HEK293T (cell line): ENCODE measurements at regions not wholly inside any gene's neighbourhood (a gene's known extent, or its start where the extent isn't known, plus 50 kb on each side); places are given as distances from the start of the nearest gene placed in this dataset.

ENCODE experiments used
- CTCF ChIA-PET: fragments of 350-600 bp; formaldehyde crosslinking; extraction: SDS; loops from one replicate; lab custom pipeline; 2021; ENCODE audit warnings: antibody characterized with exemption, inconsistent platforms; lab: Yijun Ruan, JAX
- POLR2A ChIA-PET: fragments of 350-600 bp; formaldehyde crosslinking; extraction: SDS; loops from one replicate; lab custom pipeline; 2020; ENCODE audit warnings: antibody characterized with exemption, inconsistent platforms; lab: Yijun Ruan, JAX
- DNase-seq: peaks from one replicate; pipeline ENCODE4 v3.0.0; 2012; ENCODE audit warnings: mixed read lengths; ENCODE audit errors: extremely low spot score
- ARNT ChIP-seq: fragments of 450-650 bp; IDR thresholded peaks from 2 replicates; pipeline ENCODE4 v1.6.1; 2017; ENCODE audit warnings: mild to moderate bottlenecking
- BHLHE40 ChIP-seq: fragments of 450-650 bp; IDR thresholded peaks from 2 replicates; pipeline ENCODE4 v1.6.1; 2016; ENCODE audit warnings: mild to moderate bottlenecking, moderate library complexity, borderline replicate concordance
- CTBP1 ChIP-seq: fragments of 450-650 bp; IDR thresholded peaks from 2 replicates; pipeline ENCODE4 v1.6.1; 2016; ENCODE audit warnings: borderline replicate concordance
- ELF4 ChIP-seq: fragments of 450-650 bp; IDR thresholded peaks from 2 replicates; pipeline ENCODE4 v1.6.1; 2017; ENCODE audit warnings: antibody characterized with exemption
- FOXA1 ChIP-seq: fragments of 450-650 bp; IDR thresholded peaks from 2 replicates; pipeline ENCODE4 v1.6.1; 2016; ENCODE audit warnings: mild to moderate bottlenecking
- FOXK2 ChIP-seq: fragments of 450-650 bp; IDR thresholded peaks from 2 replicates; pipeline ENCODE4 v1.6.1; 2016; ENCODE audit warnings: mild to moderate bottlenecking
- FOXM1 ChIP-seq: fragments of 450-650 bp; IDR thresholded peaks from 2 replicates; pipeline ENCODE4 v1.6.1; 2017; ENCODE audit warnings: mild to moderate bottlenecking, borderline replicate concordance
- HDGF ChIP-seq: fragments of 450-650 bp; IDR thresholded peaks from 2 replicates; pipeline ENCODE4 v1.6.1; 2017; ENCODE audit warnings: antibody characterized with exemption, borderline replicate concordance
- L3MBTL2 ChIP-seq: fragments of 450-650 bp; conservative IDR thresholded peaks from 2 replicates; pipeline ENCODE4 v1.6.1; 2016; ENCODE audit warnings: mild to moderate bottlenecking
- LEF1 ChIP-seq: fragments of 450-650 bp; IDR thresholded peaks from 2 replicates; pipeline ENCODE4 v1.6.1; 2017; ENCODE audit warnings: mild to moderate bottlenecking, borderline replicate concordance
- NFRKB ChIP-seq: fragments of 450-650 bp; IDR thresholded peaks from 2 replicates; pipeline ENCODE4 v1.6.1; 2016; ENCODE audit warnings: mild to moderate bottlenecking, moderate library complexity
- SP1 ChIP-seq: fragments of 450-650 bp; IDR thresholded peaks from 2 replicates; pipeline ENCODE4 v1.6.1; 2017
- SUZ12 ChIP-seq: fragments of 450-650 bp; IDR thresholded peaks from 2 replicates; pipeline ENCODE4 v1.6.1; 2016; ENCODE audit warnings: mild to moderate bottlenecking
- TARDBP ChIP-seq: fragments of 450-650 bp; IDR thresholded peaks from 2 replicates; pipeline ENCODE4 v1.6.1; 2016
- ZNF384 ChIP-seq: fragments of 450-650 bp; IDR thresholded peaks from 2 replicates; pipeline ENCODE4 v1.6.1; 2016
- TF ChIP-seq, protein P1 (sequence below): fragments of 450-650 bp; IDR thresholded peaks from 2 replicates; pipeline ENCODE4 v1.6.1; 2016

- TF ChIP-seq FOXK2 (no peak), BHLHE40 (no peak)
- ChIA-PET CTCF (no interaction called here), POLR2A (no interaction called here)
- DNase-seq: no peak
These were observed 129.7 kb upstream of the THBS1 start for GRCh38 chr15:39451121-39451688.

DNA sequence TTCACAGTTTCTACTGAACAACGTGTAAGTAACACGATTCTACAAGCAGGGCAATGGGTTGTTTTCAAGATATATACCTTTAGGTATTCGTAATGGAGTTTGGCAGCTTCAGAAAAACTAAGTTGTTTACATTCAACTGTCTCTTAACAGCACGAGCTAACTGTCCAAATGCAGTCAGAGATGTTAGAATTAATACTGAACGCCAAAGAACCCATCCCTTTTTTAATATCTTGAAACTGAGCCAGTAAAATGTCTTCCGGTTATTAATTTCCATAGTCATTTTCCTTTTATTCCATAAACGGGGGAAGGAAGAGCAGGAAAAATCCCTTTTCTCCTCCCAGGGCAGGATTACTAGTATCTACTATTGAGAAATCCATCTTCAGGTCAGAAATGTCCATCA, 129.0 kb upstream of the THBS1 start:
- POLR2A ChIA-PET: no interaction called here
- no peak for DNase-seq

DNA sequence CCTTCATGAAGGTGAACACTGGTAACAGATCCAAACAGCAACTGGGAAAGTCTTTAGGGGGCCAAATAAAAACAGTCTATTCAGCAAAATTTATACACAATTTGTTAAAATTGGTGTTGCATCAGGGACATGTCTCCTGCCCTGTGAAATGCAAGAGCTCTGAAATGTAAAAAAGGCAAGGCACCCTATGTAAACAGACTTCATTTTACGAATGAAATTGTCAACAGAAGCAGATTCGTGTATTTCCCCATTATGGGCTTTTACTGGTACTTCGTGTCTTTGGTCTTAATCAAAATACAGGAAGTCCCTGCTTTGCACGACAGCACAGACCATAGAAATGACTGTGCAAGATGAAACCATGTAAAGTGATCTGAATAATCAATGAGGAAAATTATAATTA, 127.3 kb upstream of the THBS1 start:
- ChIA-PET POLR2A (no interaction called here), CTCF (no interaction called here)
- no peak for DNase-seq
- TF ChIP-seq FOXM1: no peak
- no peak for TF ChIP-seq ARNT
- no peak for TF ChIP-seq HDGF
- TF ChIP-seq FOXK2: no peak
- no peak for TF ChIP-seq ELF4
- TF ChIP-seq, protein P1, sequence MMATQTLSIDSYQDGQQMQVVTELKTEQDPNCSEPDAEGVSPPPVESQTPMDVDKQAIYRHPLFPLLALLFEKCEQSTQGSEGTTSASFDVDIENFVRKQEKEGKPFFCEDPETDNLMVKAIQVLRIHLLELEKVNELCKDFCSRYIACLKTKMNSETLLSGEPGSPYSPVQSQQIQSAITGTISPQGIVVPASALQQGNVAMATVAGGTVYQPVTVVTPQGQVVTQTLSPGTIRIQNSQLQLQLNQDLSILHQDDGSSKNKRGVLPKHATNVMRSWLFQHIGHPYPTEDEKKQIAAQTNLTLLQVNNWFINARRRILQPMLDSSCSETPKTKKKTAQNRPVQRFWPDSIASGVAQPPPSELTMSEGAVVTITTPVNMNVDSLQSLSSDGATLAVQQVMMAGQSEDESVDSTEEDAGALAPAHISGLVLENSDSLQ: no peak
- no peak for TF ChIP-seq FOXA1
- TF ChIP-seq ZNF384: no peak
- TF ChIP-seq SUZ12: no peak
- TF ChIP-seq BHLHE40: no peak
- no peak for TF ChIP-seq TARDBP
- no peak for TF ChIP-seq LEF1

More for the DNA sequence above, 129.0 kb upstream of the THBS1 start:
- CTCF ChIA-PET: no interaction called here
- TF ChIP-seq NFRKB (no peak), BHLHE40 (no peak), SUZ12 (no peak), FOXM1 (no peak)

GRCh38 chr15:39454189-39454986, 126.5 kb upstream of the THBS1 start:
- ChIA-PET POLR2A (no interaction called here), CTCF (no interaction called here)
- DNase-seq: no peak
- TF ChIP-seq ZNF384 (no peak), FOXA1 (no peak), FOXK2 (no peak), CTBP1 (no peak), ARNT (no peak), FOXM1 (no peak), TARDBP (no peak), SUZ12 (no peak), L3MBTL2 (no peak), HDGF (no peak), NFRKB (no peak)
- TF ChIP-seq, protein P1: no peak

DNA sequence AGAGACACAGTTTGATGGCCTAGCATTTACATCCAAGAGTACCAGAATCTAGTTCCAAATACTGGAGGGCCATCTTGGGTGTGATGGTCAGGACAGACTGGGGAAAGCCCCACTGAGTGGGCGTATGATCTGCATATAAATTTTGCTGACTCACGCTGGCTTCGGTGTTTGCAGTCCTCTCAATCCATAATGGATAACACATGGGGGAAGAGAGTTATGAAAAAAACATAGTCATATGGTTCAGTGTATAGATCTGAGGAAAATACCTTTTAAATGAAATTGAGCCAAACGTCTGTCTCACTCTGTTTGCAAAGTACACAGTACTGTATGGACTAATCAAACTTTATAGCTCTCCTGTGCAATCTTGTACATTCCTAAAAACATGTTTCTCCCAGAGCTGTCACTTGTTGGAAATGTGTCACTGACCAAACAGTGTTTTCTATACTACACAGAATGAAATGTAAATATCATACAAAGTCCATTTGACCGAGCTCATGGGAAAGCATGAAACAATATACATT, 125.3 kb upstream of the THBS1 start:
- no peak for DNase-seq
- CTCF ChIA-PET: no interaction called here
- TF ChIP-seq FOXA1 (no peak), SP1 (no peak), LEF1 (no peak), CTBP1 (no peak)
- TF ChIP-seq, protein P1: no peak
- POLR2A ChIA-PET: no interaction called here

DNA sequence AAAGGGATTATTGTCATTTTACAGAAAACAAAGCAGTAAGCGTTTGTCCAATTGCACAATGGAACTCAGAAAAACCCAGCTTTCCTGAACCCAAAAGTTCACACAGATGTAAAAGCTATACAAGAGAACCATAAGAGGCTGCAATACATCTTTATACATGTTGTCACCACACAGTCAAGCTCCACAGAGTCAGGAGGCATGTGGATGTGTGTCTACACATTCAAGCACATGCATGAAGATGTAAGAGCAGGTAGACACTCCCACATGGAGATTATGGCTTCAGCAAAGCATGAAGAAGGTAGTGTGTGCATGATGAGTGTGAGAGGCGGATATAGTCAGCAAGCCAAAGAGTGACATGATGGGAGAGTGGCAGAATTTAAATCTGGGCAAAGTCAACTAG, 124.7 kb upstream of the THBS1 start:
- DNase-seq: no peak
- CTCF ChIA-PET: no interaction called here
- POLR2A ChIA-PET: no interaction called here
- no peak for TF ChIP-seq LEF1
- no peak for TF ChIP-seq TARDBP
- TF ChIP-seq HDGF: no peak
- no peak for TF ChIP-seq CTBP1
- no peak for TF ChIP-seq BHLHE40
- TF ChIP-seq L3MBTL2: no peak

GRCh38 chr15:39456582-39457330, 124.1 kb upstream of the THBS1 start:
- ChIA-PET CTCF (no interaction called here), POLR2A (no interaction called here)
- DNase-seq: no peak
- no peak for TF ChIP-seq LEF1
- TF ChIP-seq ZNF384: no peak
- TF ChIP-seq L3MBTL2: no peak
- TF ChIP-seq TARDBP: no peak
- TF ChIP-seq SUZ12: no peak
- no peak for TF ChIP-seq HDGF
- TF ChIP-seq FOXK2: no peak
- TF ChIP-seq CTBP1: no peak
- TF ChIP-seq ARNT: no peak
- no peak for TF ChIP-seq FOXA1
- TF ChIP-seq FOXM1: no peak
- no peak for TF ChIP-seq NFRKB
